Effector memory CD4-positive, alpha-beta T cell (primary cell): ENCODE measurements at regions not wholly inside any gene's neighbourhood (a gene's known extent, or its start where the extent isn't known, plus 50 kb on each side); places are given as distances from the start of the nearest gene placed in this dataset.
"Not testable (repeated sequence)": the region's sequence is repeated elsewhere in the genome, so short reads cannot be mapped to it uniquely, and the experiment has no call there.

Source experiments
- DNase-seq, 3 donors: peaks; one replicate each; pipeline ENCODE4 v3.0.0-alpha.2; 2020
- H3K27ac ChIP-seq: 2 replicates; pipeline ENCODE4 v1.7.0; 2013; ENCODE audit warnings: mild to moderate bottlenecking, low read length, moderate library complexity; ENCODE audit not compliant: insufficient read depth, poor library complexity, severe bottlenecking
- H3K27me3 ChIP-seq: replicated peaks from 2 replicates; pipeline ENCODE4 v1.7.0; 2013; ENCODE audit warnings: mild to moderate bottlenecking, low read length; ENCODE audit not compliant: insufficient read depth, control insufficient read depth, poor library complexity, severe bottlenecking
- H3K36me3 ChIP-seq: 2 replicates; pipeline ENCODE4 v1.7.0; 2013; ENCODE audit warnings: mild to moderate bottlenecking, low read length, moderate library complexity; ENCODE audit not compliant: control insufficient read depth, insufficient read depth
- H3K4me1 ChIP-seq: 2 replicates; pipeline ENCODE4 v1.7.0; 2013; ENCODE audit warnings: low read length, mild to moderate bottlenecking; ENCODE audit not compliant: control insufficient read depth, insufficient read depth, poor library complexity, severe bottlenecking
- H3K4me3 ChIP-seq: 2 replicates; pipeline ENCODE4 v1.7.0; 2013; ENCODE audit warnings: low read length, low read depth, mild to moderate bottlenecking; ENCODE audit not compliant: insufficient read depth, poor library complexity, severe bottlenecking
- H3K9me3 ChIP-seq: 2 replicates; pipeline ENCODE4 v1.7.0; 2013; ENCODE audit warnings: mild to moderate bottlenecking, low read length, moderate library complexity; ENCODE audit not compliant: control insufficient read depth

DNA sequence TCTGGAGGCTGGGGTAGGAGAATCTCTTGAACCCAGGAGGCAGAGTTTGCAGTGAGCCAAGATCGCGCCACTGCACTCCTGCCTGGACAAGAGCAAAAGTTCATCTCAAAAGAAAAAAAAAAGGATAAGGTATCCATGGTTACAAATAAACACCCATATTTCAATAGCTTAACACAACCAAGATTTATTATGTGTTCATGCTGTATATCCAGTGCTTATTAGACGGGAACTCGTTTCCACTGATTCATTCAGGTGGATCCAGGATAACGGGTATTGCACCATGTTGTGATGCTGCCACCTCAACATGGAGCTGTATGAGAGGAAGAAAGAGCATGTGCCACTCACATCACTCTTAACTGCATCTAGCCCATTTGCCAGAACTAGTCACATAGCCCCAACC is 69.1 kb upstream of the HIVEP1 start:
- Histone ChIP-seq H3K27ac (no peak overlapping the region), H3K9me3 (no peaks in the 10 kb centered on the region), H3K4me3 (no peak overlapping the region), H3K36me3 (no peaks in the 10 kb centered on the region), H3K4me1 (no peaks in the 10 kb centered on the region), H3K27me3 (no peaks in the 10 kb centered on the region)
- DNase-seq, result no peak

DNA sequence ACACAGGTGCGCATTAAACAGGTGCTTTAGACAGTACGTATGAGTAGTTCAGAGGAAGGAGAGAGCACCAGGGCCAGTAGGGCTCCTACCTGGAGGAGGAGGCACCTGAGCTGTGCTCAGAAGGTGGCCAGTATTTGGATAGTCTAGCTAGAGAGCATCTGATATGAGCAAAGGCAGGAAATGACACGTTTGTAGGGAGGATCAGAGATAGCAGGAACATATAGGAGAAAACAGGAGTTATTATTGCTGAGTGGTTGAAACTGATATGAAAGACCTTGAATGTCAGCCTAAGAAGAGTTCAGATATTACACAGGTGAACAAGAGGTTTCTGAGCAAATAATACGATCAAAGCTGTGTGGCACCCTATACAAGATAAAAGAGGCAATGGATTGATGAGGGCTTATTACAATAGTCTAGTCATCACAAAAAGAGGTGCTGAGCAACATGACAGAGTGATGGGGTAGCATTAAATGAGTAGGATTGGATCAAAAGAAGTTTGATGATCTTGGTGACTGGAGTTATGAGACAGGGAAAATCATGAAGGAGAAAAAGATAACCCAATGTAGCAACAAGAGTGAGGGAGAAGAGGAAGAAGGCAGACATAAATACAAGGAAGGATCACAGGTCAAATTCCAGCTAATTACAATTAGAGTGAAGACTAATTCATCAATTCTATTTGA is 69.8 kb upstream of the HIVEP1 start:
- no peak for DNase-seq

DNA sequence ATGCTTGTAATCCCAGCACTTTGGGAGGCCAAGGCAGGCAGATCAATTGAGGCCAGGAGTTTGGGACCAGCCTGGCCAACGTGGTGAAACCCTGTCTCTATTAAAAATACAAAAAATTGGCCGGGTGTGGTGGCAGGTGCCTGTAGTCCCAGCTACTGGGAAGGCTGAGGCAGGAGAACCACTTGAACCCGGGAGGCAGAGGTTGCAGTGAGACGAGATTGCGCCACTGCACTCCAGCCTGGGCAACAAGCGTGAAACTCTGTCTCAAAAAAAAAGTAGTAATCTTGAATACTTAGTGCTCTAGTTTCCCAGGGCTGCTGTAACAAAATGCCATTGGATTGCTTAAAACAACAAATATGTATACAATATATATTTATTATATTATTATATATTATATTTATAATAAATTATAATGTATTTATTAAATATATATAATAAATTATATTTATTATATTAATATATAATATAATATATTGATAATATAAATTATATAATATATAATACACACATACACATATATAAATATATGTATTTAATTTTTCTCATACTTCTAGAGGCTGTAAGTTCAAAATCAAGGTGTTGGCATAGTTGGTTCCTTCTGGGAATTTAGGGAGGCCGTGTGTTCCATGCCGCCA is 71.5 kb upstream of the HIVEP1 start:
- not testable (repeated sequence) for H3K9me3 ChIP-seq, H3K36me3 ChIP-seq, H3K27ac ChIP-seq, DNase-seq, H3K4me1 ChIP-seq, H3K27me3 ChIP-seq, H3K4me3 ChIP-seq

More for the DNA sequence above, 69.8 kb upstream of the HIVEP1 start:
- Histone ChIP-seq H3K9me3 (no peaks in the 10 kb centered on the region), H3K27me3 (no peaks in the 10 kb centered on the region), H3K27ac (no peak overlapping the region), H3K4me1 (no peaks in the 10 kb centered on the region), H3K36me3 (no peaks in the 10 kb centered on the region), H3K4me3 (no peak overlapping the region)

DNA sequence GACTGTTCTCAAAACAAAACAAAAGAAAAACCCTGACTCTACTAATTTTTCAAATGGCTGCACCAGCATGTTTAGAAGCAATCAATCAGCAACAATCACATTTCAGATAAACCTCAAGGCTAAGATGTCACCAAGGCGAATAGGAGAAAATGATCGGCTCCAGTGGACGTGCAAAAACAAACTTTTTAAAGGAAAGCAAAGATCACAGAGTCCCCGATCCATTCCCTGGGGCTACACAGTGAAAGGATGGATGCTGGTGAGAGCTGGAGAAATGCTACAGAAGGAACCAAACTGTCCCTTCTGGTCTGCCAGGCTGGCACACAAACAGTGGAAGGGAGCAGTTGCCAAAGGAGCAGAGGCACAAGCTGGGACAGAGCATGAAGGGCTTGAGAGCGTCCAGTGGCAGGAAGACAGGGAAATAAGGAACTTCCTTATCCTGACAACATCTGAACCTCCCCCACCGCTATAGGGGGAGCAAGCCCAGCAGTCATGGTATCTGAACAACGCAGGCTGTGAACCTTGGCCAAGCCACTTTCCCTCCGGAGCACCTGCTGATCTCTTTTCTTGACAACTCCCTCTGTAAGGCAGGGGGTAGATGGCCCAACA is 73.7 kb upstream of the HIVEP1 start:
- DNase-seq, result no peak
- Histone ChIP-seq H3K9me3 (no peaks in the 10 kb centered on the region), H3K36me3 (no peaks in the 10 kb centered on the region), H3K4me3 (no peak overlapping the region), H3K27ac (no peak overlapping the region), H3K4me1 (no peaks in the 10 kb centered on the region), H3K27me3 (no peaks in the 10 kb centered on the region)

DNA sequence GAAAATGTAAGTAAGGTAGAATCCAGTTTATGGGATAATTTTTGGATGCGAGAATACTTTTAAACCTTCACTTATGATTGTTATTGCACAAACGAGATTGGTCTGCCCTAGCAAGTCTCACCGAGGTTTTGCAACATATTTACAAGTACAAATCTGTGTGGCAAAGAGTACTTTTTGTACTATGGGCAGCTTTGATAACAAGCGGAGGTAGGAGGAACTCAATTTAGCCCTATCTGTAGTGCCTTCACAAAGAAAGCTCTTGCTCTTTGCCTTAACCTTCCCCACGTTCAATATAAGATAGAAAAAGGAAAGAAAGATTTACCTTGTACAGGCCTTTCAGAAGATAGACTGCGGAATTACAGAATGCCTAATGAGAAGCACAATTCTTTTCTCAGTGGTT is 77.5 kb upstream of the HIVEP1 start:
- no peaks in the 10 kb centered on the region for H3K9me3 ChIP-seq
- no peak overlapping the region for H3K4me3 ChIP-seq
- no peaks in the 10 kb centered on the region for H3K27me3 ChIP-seq
- DNase-seq, result no peak
- H3K27ac ChIP-seq, result no peak overlapping the region
- H3K4me1 ChIP-seq, result no peaks in the 10 kb centered on the region
- no peaks in the 10 kb centered on the region for H3K36me3 ChIP-seq

DNA sequence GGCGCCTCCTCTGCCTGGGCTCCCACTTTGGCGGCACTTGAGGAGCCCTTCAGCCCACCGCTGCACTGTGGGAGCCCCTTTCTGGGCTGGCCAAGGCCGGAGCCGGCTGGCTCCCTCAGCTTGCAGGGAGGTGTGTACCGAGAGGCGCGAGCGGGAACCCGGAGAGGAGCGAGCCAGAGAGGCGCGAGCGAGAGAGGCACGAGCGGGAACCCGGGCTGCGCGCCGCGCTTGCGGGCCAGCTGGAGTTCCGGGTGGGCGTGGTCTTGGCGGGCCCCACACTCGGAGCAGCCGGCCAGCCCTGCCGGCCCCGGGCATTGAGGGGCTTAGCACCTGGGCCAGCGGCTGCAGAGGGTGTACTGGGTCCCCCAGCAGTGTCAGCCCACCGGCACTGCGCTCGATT is 79.2 kb upstream of the HIVEP1 start:
- DNase-seq, H3K4me1 ChIP-seq, H3K27ac ChIP-seq, H3K27me3 ChIP-seq, H3K4me3 ChIP-seq, H3K36me3 ChIP-seq, H3K9me3 ChIP-seq: not testable (repeated sequence)

DNA sequence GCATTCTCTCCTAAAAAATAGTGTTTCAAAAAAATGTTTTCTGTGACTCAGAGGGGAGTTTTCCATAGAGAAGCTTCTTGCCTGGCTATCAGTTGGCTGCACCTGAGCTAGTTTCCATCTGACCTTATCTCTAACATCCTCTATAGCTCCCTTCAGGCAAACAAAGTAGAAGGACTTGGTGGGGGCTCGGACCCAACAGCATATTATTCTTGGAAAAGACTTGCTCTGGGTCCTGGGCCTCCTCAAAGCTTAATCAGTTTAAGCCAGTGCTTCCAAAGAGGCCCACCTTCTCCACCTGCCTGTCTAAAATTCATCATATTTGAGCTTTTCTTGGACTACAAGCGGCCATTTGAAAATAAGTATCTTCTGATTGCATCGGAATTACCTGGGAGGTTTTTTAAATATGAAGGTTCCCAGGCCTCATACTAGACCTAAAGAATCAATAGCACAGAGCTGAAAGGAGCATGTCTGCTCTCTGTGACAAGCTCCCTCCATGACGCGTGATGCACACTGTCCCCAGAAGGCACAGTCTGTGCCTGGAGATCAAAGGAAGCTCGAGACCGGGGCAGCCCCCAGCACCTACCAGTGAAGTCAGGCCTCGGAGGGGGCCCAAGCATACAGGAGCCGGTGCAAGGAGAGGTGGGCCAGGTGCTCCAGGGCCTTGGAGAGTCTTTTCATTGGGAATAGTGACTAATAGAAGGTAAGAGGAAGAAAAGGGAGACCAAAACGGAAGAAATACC is 80.6 kb upstream of the HIVEP1 start:
- H3K36me3 ChIP-seq, result no peaks in the 10 kb centered on the region
- no peak for DNase-seq
- H3K27ac ChIP-seq, result no peak overlapping the region
- no peaks in the 10 kb centered on the region for H3K9me3 ChIP-seq
- no peaks in the 10 kb centered on the region for H3K27me3 ChIP-seq
- no peak overlapping the region for H3K4me3 ChIP-seq
- no peaks in the 10 kb centered on the region for H3K4me1 ChIP-seq

DNA sequence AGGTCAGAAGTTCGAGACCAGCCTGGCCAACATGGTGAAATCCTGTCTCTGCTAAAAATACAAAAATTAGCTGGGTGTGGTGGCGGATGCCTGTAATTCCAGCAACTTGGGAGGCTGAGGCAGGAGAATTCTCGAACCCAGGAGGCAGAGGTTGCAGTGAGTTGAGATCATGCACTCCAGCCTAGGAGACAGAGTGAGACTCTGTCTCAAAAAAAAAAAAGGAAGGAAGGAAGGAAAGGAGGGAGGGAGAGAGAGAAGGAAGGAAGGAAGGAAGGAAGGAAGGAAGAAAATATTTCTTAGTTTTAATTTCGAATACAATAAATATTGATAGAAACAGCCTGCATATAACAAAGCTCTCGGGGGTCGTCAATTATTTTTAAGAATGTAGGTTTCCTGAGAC is 81.3 kb upstream of the HIVEP1 start:
- not testable (repeated sequence) for H3K4me1 ChIP-seq, H3K27ac ChIP-seq, H3K4me3 ChIP-seq, H3K9me3 ChIP-seq, H3K27me3 ChIP-seq, DNase-seq, H3K36me3 ChIP-seq

DNA sequence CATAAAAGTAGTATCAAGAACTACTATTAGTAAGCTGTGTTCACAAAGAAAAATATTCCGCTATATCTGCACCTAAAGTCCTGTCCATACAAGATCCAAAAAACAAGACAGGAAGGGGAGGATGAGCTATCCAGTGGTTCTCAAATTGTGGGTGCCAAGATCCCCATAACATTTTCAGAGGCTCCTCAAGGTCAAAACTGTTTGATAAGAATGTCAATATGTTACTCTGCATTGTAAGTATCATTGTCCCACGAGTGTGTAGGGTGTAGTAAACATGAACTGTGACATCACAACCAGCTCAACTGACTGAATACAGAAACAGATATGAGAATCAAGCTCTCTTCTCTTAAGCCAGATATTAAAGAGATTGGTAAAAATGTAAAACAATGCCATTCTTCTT is 81.9 kb upstream of the HIVEP1 start:
- no peaks in the 10 kb centered on the region for H3K36me3 ChIP-seq
- no peak overlapping the region for H3K27ac ChIP-seq

More for the DNA sequence above, 81.9 kb upstream of the HIVEP1 start:
- H3K9me3 ChIP-seq, result no peaks in the 10 kb centered on the region
- H3K27me3 ChIP-seq, result no peaks in the 10 kb centered on the region
- DNase-seq, result no peak
- H3K4me1 ChIP-seq, result no peaks in the 10 kb centered on the region
- no peak overlapping the region for H3K4me3 ChIP-seq
